Pancreas (tissue), 10 donors: ENCODE measurements at regions not wholly inside any gene's neighbourhood (a gene's known extent, or its start where the extent isn't known, plus 50 kb on each side); places are given as distances from the start of the nearest gene placed in this dataset.

ENCODE experiments used
- ATAC-seq, 4 donors: fragments of 200-7000 bp; cut with Tn5 transposase; one replicate each; pipeline versions ENCODE4 v1.8.0 to v1.9.1; 2020; ENCODE audit warnings: mild to moderate bottlenecking in 4 of 4, moderate library complexity in 4 of 4
- DNase-seq, 6 donors: peaks; one replicate each; pipeline ENCODE4 v3.0.0-alpha.2; 2020
- FAIRE-seq: peaks from 2 replicates; lab custom pipeline; 2012; peaks lifted over from hg19 to GRCh38; lab: Jason Lieb, UNC
- H3K27ac ChIP-seq, 4 donors: fragments of 200-600 bp; sonication (generic); 1 replicate in 3 of 4; 2 replicates in 1 of 4; pipeline versions ENCODE4 v1.5.0 to v1.8.0; 2020
- H3K27me3 ChIP-seq, 4 donors: fragments of 200-600 bp; one replicate each; pipeline ENCODE4 v1.8.0; 2021
- H3K36me3 ChIP-seq, 3 donors: fragments of 200-600 bp; sonication (generic) in 1 of 3; one replicate each; pipeline versions ENCODE4 v1.5.0 to v1.8.0; 2020 to 2021
- H3K4me1 ChIP-seq, 3 donors: fragments of 200-600 bp; one replicate each; pipeline ENCODE4 v1.8.0; 2021
- H3K4me3 ChIP-seq, 4 donors: fragments of 200-600 bp; sonication (generic) in 2 of 4; one replicate each; pipeline versions ENCODE4 v1.5.0 to v1.8.0; 2020 to 2021
- H3K9me3 ChIP-seq, 4 donors: fragments of 200-600 bp; one replicate each; pipeline ENCODE4 v1.8.0; 2021
- CTCF ChIP-seq, 4 donors: fragments of 200-600 bp; sonication (generic) in 3 of 4; IDR thresholded peaks; one replicate each; pipeline versions ENCODE4 v1.5.0 to v1.8.0; 2021; ENCODE audit warnings: antibody characterized with exemption in 4 of 4
- WGBS, 2 donors: extraction: QIAGEN DNeasy Blood & Tissue Kit; methylation state at CpG; one replicate each; pipeline ENCODE4 v1.1.7; 2013; 5-methylcytosine and 5-hydroxymethylcytosine counted together
- intact Hi-C, 3 donors: fragments of 100-400 bp; cut with DNase I; formaldehyde crosslinking; loops; one replicate each; pipeline versions ENCODE4 v1.11.1 to v1.14.2; 2022
- donor health status: healthy with polysubstance abuse.
- donor health status: DM: no; HTN: no; CAD: no; lungs with moderate emphysema.
- donor health status: DM: no; HTN: no; CAD: no.
- donor health status: control.
- donor health status: control.
- donor health status: Bipolar disorder and iron deficiency.
- donor health status: DM: yes; HTN: yes; CAD: no.
- donor health status: DM: no; HTN: no; CAD: no.
- donor health status: DM: no; HTN: no; CAD: no.
- donor health status: DM: yes; HTN: yes; CAD: no.

DNA sequence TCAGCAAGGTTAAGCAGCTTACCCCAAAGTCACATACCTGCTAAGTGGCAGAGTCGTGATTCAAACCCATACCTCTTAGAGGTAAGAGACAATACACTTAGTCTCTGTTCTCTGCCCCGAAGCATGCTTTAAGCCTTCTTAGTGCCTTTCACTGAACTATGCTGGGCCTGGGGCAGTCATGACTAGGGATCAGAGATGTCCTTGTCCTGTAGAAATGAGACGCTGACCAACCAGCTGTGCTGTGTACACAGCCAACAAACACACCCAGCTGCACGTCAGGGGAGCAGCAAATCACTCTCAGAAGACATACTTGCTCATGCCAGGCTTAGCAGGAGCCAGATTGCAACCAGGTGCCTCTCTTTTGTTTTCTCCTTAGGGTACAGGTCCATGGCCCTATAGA is 255.7 kb downstream of the BUD13 start:
- Histone ChIP-seq H3K36me3 (no peaks in the 10 kb centered on the region), H3K27me3 (peaks cover 0 to 2% (median 0%) of the 10 kb centered on the region in 4 donors), H3K4me1 (no peaks in the 10 kb centered on the region), H3K4me3 (no peak overlapping the region), H3K27ac (no peak overlapping the region), H3K9me3 (no peaks in the 10 kb centered on the region)
- FAIRE-seq, result no peak
- WGBS, 2 donors, result 45 to 59% methylated on average over 4 of the region's 4 CpGs
- no peak for ATAC-seq
- intact Hi-C loops, result no loop called here
- no peak for TF ChIP-seq CTCF (IDR thresholded peaks at IDR 0.05)
- no peak for DNase-seq

DNA sequence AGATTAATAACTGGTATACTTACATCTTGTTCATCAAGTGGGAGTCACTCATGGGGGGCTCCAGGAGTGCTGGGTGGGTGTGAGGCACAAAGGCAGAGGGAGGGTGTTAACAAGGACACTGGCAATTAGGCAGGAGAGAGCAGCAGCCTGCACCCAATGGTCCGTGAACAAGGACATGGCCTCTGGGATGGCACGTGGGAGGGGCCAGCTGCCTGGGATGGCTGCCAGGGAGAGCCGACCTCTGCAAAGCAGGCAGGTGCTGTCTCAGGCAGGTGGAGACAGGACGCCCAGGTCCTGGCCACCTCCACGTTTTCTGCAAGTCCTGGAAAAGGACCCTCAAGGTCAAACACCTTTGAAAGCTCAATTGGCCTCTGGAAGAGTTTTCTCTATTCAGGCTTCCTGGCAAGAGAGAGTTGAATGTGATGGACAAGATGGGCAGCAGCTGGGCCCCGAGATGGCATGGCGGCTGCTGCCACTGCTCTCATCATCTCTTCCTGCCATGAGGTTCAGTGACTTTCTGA is 257.1 kb downstream of the BUD13 start:
- FAIRE-seq, result no peak
- no peak overlapping the region for H3K27ac ChIP-seq
- H3K4me3 ChIP-seq, result no peak overlapping the region
- peak in 1 of 4 donors; percentile 56 for ATAC-seq
- H3K9me3 ChIP-seq, result no peaks in the 10 kb centered on the region
- intact Hi-C loops, result no loop called here
- H3K36me3 ChIP-seq, result no peaks in the 10 kb centered on the region
- peaks cover 0 to 2% (median 0%) of the 10 kb centered on the region in 4 donors for H3K27me3 ChIP-seq
- no peak for TF ChIP-seq CTCF (IDR thresholded peaks at IDR 0.05)
- peak in 1 of 6 donors; percentile 4 for DNase-seq
- no peaks in the 10 kb centered on the region for H3K4me1 ChIP-seq
- WGBS, 2 donors, result 34 to 35% methylated on average over 7 of the region's 7 CpGs

- Histone ChIP-seq H3K36me3 (no peaks in the 10 kb centered on the region), H3K27me3 (peaks cover 0 to 2% (median 0%) of the 10 kb centered on the region in 4 donors), H3K4me1 (no peaks in the 10 kb centered on the region), H3K4me3 (no peak overlapping the region), H3K9me3 (no peaks in the 10 kb centered on the region), H3K27ac (no peak overlapping the region)
- intact Hi-C loops, result no loop called here
- 39 to 44% methylated on average over 8 of the region's 8 CpGs for WGBS, 2 donors
- peak in 1 of 4 donors; percentile 39 for ATAC-seq
- peak in 1 of 6 donors; percentile 19 for DNase-seq
- FAIRE-seq, result no peak
- TF ChIP-seq CTCF (IDR thresholded peaks at IDR 0.05), result no peak
These were observed 258.9 kb downstream of the BUD13 start for GRCh38 chr11:116513894-116514293.

GRCh38 chr11:116513278-116513823 is 259.4 kb downstream of the BUD13 start:
- Histone ChIP-seq H3K4me3 (no peak overlapping the region), H3K27ac (no peak overlapping the region), H3K9me3 (no peaks in the 10 kb centered on the region), H3K36me3 (no peaks in the 10 kb centered on the region), H3K4me1 (no peaks in the 10 kb centered on the region), H3K27me3 (peaks cover 0 to 2% (median 0%) of the 10 kb centered on the region in 4 donors)
- 43 to 56% methylated on average over 8 of the region's 8 CpGs for WGBS, 2 donors
- TF ChIP-seq CTCF (IDR thresholded peaks at IDR 0.05), result no peak
- intact Hi-C loops, result no loop called here
- ATAC-seq (no peak), DNase-seq (no peak), FAIRE-seq (no peak)

- TF ChIP-seq CTCF (IDR thresholded peaks at IDR 0.05), result no peak
- Histone ChIP-seq H3K27ac (no peak overlapping the region), H3K36me3 (no peaks in the 10 kb centered on the region), H3K4me1 (no peaks in the 10 kb centered on the region), H3K4me3 (no peak overlapping the region), H3K9me3 (no peaks in the 10 kb centered on the region), H3K27me3 (peaks cover 0 to 2% (median 0%) of the 10 kb centered on the region in 4 donors)
- ATAC-seq (no peak), DNase-seq (no peak), FAIRE-seq (no peak)
- intact Hi-C loops, result no loop called here
- WGBS, 2 donors, result 75 to 80% methylated on average over 2 of the region's 2 CpGs
These were observed 259.9 kb downstream of the BUD13 start for GRCh38 chr11:116512841-116513240.
